ENCODE measurements at regions not wholly inside any gene's neighbourhood (a gene's known extent, or its start where the extent isn't known, plus 50 kb on each side); places are given as distances from the start of the nearest gene placed in this dataset. TPM values are rescaled to one million over a fixed set of nuclear protein-coding genes. Genes with fewer than 3 reads are reported as not detected.

DNA sequence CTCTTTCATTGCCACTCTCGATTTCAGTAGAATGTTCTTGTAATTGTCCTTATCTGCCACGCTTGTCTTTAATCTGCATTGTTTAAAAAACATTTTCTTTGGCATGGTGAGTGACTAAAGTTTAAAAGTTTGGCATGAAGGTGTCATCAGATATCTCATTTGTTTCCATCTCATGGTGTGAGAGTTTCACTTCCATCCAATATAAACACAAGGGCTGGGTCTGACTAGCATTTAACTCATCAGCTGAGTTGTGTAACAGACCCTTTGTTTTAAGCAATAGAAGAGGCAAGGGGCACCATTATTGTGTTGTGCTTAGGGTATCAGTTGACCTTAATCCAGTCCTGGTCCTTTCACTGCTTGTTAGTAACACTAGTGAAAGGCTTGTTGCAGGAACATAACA is 49.9 kb upstream of the IL12A start:
- Histone ChIP-seq H3K79me2 (ENCODE audit: insufficient read depth, low read length) (no peaks in the 10 kb centered on the region), H3K4me2 (ENCODE audit: low read length) (no peak overlapping the region), H3K27ac (ENCODE audit: low read depth, low read length) (no peak overlapping the region), H3K9me3 (ENCODE audit: control insufficient read depth in 1 of 2, insufficient read depth in 1 of 2, low read depth in 1 of 2, low read length in 2 of 2) (peaks cover 0 to 6% of the 10 kb centered on the region in 2 experiments; a peak in 1 of 4 replicates), H3K36me3 (ENCODE audit: control insufficient read depth in 1 of 2, insufficient read depth in 2 of 2, low read length in 2 of 2) (no peaks in the 10 kb centered on the region), H3K9ac (ENCODE audit: low read length) (no peak overlapping the region), H3K4me1 (ENCODE audit: control insufficient read depth in 1 of 2, insufficient read depth in 2 of 2, low read length in 2 of 2) (peaks cover 0 to 4% of the 10 kb centered on the region in 2 experiments; a peak in 1 of 4 replicates), H3K9me2 (ENCODE audit: insufficient read depth) (no peaks in the 10 kb centered on the region), H4K20me1 (ENCODE audit: insufficient read depth) (no peaks in the 10 kb centered on the region), H3K4me3 (replicated peaks in 1 of 2; ENCODE audit: low read depth in 1 of 2, low read length in 2 of 2) (no peak overlapping the region), H3K27me3 (ENCODE audit: insufficient read depth, low read length) (no peaks in the 10 kb centered on the region), H2AFZ (ENCODE audit: low read depth, low read length, poor library complexity, severe bottlenecking) (no peak overlapping the region)
- CTCF ChIA-PET = no interaction called here
- ATAC-seq = no peak
- intact Hi-C loops (cut with micrococcal nuclease) = no loop called here
- POLR2A ChIA-PET = no interaction called here
- no TSS peak for BruUV-seq (replicated peaks)
- DNase-seq (ENCODE audit: low read depth, low spot score) = no peak
- RAD21 ChIA-PET (ENCODE audit: low non-redundant PET in 1 of 2, low total read pairs in 2 of 2, uncharacterized antibody in 2 of 2, unreplicated experiment in 2 of 2) = no interaction called here
- TF ChIP-seq ELF1 (IDR thresholded peaks at IDR 0.05; ENCODE audit: borderline replicate concordance, low read depth) = no peak
- TF ChIP-seq ZNF274 (IDR thresholded peaks at IDR 0.05; ENCODE audit: low read depth, low read length) = no peak
- TF ChIP-seq CBX3 (IDR thresholded peaks at IDR 0.05; ENCODE audit: low read depth) = no peak
- TF ChIP-seq, protein P1, sequence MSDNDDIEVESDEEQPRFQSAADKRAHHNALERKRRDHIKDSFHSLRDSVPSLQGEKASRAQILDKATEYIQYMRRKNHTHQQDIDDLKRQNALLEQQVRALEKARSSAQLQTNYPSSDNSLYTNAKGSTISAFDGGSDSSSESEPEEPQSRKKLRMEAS (IDR thresholded peaks at IDR 0.05) = no peak
- TF ChIP-seq, protein P2, sequence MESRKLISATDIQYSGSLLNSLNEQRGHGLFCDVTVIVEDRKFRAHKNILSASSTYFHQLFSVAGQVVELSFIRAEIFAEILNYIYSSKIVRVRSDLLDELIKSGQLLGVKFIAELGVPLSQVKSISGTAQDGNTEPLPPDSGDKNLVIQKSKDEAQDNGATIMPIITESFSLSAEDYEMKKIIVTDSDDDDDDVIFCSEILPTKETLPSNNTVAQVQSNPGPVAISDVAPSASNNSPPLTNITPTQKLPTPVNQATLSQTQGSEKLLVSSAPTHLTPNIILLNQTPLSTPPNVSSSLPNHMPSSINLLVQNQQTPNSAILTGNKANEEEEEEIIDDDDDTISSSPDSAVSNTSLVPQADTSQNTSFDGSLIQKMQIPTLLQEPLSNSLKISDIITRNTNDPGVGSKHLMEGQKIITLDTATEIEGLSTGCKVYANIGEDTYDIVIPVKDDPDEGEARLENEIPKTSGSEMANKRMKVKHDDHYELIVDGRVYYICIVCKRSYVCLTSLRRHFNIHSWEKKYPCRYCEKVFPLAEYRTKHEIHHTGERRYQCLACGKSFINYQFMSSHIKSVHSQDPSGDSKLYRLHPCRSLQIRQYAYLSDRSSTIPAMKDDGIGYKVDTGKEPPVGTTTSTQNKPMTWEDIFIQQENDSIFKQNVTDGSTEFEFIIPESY (IDR thresholded peaks at IDR 0.05; ENCODE audit: extremely low read depth, insufficient replicate concordance, low read length) = no peak
- TF ChIP-seq SIN3A (IDR thresholded peaks at IDR 0.05; ENCODE audit: low read depth) = no peak
- no peak for TF ChIP-seq YY1 (IDR thresholded peaks at IDR 0.05; ENCODE audit: extremely low read depth, insufficient replicate concordance, low read depth, low read length)

Small RNAs in the stretch of these regions (microRNA-seq; reads per million reads assigned to microRNA genes)
- gene MIR3919 (ENCODE audit: borderline number of aligned reads) = not detected

Measured in HCT116 (cell line).